ENCODE measurements at regions not wholly inside any gene's neighbourhood (a gene's known extent, or its start where the extent isn't known, plus 50 kb on each side); places are given as distances from the start of the nearest gene placed in this dataset.
"Not testable (repeated sequence)": the region's sequence is repeated elsewhere in the genome, so short reads cannot be mapped to it uniquely, and the experiment has no call there.

DNA sequence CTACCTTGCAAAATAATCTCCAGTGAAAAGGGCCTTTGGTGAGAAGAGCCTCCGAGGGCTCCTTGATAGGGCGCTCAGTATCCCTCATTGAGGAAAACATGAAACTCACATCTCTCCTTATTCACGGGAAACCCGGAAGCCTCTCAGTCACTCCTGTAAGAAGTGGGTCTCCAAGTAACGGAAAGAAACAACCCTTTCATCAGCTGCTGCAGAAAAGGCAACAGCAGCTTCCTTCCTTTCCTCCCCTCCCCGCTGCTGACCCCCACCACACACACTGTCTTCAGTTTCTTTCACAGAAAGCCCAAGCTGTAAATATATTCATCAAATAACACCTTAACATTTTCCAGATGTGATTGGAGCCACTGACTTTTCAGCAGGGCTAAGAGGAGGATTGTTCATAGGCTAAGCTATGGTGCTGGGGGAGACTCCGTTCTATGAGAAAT is 81.4 kb downstream of the C9orf152 start:
- ATAC-seq (no peak), DNase-seq (no peak)
- peaks cover 21% of the 10 kb centered on the region for H3K4me1 Mint-ChIP-seq
- H3K36me3 Mint-ChIP-seq (ENCODE audit: low read depth) = no peaks in the 10 kb centered on the region
- intact Hi-C loops (cut with DNase I, micrococcal nuclease) = no loop called here
- peak overlapping the region; percentile 40 for H3K27ac Mint-ChIP-seq
- ChIA-PET POLR2A (interaction anchor here (0.6 kb wide), 1 partner anchor 121 kb away, joined by 4 read pairs; no protein-coding TSS in a partner anchor), CTCF (interaction anchor here (0.7 to 1.6 kb wide), 3 partner anchors 23 to 466 kb away, joined by 3 to 5 read pairs (median 3); no protein-coding TSS in a partner anchor)
- H3K27me3 Mint-ChIP-seq = no peaks in the 10 kb centered on the region
- no peak overlapping the region for H3K4me3 Mint-ChIP-seq
- no peaks in the 10 kb centered on the region for H3K9me3 Mint-ChIP-seq (ENCODE audit: low read depth)

GRCh38 chr9:110126986-110127864 is 80.7 kb downstream of the C9orf152 start:
- Mint-ChIP-seq H3K4me3 (no peak overlapping the region), H3K27ac (no peak overlapping the region), H3K27me3 (no peaks in the 10 kb centered on the region), H3K4me1 (peaks cover 21% of the 10 kb centered on the region), H3K36me3 (ENCODE audit: low read depth) (no peaks in the 10 kb centered on the region), H3K9me3 (ENCODE audit: low read depth) (no peaks in the 10 kb centered on the region)
- ATAC-seq (no peak), DNase-seq (no peak)
- CTCF ChIA-PET = interaction anchor here (0.6 to 0.9 kb wide), 3 partner anchors 23 to 279 kb away, joined by 3 read pairs; no protein-coding TSS in a partner anchor
- intact Hi-C loops (cut with DNase I, micrococcal nuclease) = no loop called here
- POLR2A ChIA-PET = interaction anchor here (0.6 kb wide), 1 partner anchor 120 kb away, joined by 4 read pairs; no protein-coding TSS in a partner anchor

DNA sequence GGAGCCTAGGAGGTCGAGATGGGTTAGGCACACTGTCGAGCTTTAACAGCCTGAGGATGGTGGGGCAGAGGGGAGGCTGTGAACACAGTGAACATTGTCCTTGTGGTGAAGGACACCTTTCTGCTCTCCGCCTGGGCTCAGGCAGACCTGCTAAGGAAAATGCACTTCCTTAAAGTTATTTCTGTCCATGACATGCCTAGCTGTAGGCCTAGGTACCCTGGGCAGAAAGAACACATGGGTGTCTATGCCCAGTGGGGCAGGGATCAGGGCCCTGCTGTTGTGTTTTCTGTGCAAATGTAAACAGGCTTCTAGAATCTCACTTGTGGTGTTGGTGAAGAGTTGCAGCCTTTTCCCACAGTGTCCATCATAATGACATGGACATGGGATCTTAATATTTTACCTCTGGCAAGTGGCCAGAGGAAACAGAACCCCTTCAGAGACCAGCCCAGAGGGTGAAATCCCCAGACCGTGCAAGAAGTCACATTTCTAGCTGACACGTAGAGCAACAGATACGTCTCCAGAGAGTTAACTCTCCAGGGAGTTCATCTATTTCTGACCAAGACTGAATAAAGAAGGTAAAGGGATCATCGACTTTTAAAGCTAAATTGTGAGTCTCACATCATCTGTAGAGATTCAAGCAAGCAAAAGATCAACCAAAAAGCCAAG is 79.2 kb downstream of the C9orf152 start:
- Mint-ChIP-seq H3K4me3 (no peak overlapping the region), H3K27me3 (no peaks in the 10 kb centered on the region), H3K36me3 (ENCODE audit: low read depth) (no peaks in the 10 kb centered on the region), H3K4me1 (peaks cover 26% of the 10 kb centered on the region), H3K27ac (no peak overlapping the region), H3K9me3 (ENCODE audit: low read depth) (no peaks in the 10 kb centered on the region)
- ChIA-PET POLR2A (no interaction called here), CTCF (no interaction called here)
- intact Hi-C loops (cut with DNase I, micrococcal nuclease) = no loop called here
- ATAC-seq (no peak), DNase-seq (no peak)

GRCh38 chr9:110129425-110129824 is 78.5 kb downstream of the C9orf152 start:
- Mint-ChIP-seq H3K4me1 (peaks cover 24% of the 10 kb centered on the region), H3K27ac (no peak overlapping the region), H3K27me3 (no peaks in the 10 kb centered on the region), H3K9me3 (ENCODE audit: low read depth) (no peaks in the 10 kb centered on the region), H3K4me3 (no peak overlapping the region), H3K36me3 (ENCODE audit: low read depth) (no peaks in the 10 kb centered on the region)
- intact Hi-C loops (cut with DNase I, micrococcal nuclease) = no loop called here
- ChIA-PET CTCF (no interaction called here), POLR2A (no interaction called here)
- DNase-seq (no peak), ATAC-seq (no peak)

DNA sequence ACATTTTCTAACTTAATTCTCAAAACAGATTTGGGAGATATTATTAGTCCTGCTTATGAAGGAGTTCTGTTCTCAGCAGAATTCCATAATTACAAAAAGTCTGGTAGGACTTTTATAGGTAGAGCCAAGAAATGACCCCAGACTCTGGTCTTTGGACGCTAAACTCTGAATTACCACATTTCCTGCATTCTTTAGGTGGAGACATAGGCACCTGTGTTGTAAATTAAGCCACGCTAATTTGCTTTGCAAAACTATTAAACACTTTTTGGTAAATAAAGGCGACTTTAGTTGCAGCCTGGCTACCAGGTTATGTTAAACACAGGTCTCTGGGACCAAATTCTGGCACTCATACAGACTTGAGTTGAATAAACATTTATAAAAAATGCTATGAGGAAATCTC is 77.7 kb downstream of the C9orf152 start:
- Mint-ChIP-seq H3K27ac (no peak overlapping the region), H3K27me3 (no peaks in the 10 kb centered on the region), H3K4me3 (no peak overlapping the region), H3K4me1 (peaks cover 23% of the 10 kb centered on the region), H3K9me3 (ENCODE audit: low read depth) (no peaks in the 10 kb centered on the region), H3K36me3 (ENCODE audit: low read depth) (no peaks in the 10 kb centered on the region)
- ATAC-seq (no peak), DNase-seq (no peak)
- CTCF ChIA-PET = no interaction called here
- POLR2A ChIA-PET = no interaction called here
- intact Hi-C loops (cut with DNase I, micrococcal nuclease) = no loop called here

DNA sequence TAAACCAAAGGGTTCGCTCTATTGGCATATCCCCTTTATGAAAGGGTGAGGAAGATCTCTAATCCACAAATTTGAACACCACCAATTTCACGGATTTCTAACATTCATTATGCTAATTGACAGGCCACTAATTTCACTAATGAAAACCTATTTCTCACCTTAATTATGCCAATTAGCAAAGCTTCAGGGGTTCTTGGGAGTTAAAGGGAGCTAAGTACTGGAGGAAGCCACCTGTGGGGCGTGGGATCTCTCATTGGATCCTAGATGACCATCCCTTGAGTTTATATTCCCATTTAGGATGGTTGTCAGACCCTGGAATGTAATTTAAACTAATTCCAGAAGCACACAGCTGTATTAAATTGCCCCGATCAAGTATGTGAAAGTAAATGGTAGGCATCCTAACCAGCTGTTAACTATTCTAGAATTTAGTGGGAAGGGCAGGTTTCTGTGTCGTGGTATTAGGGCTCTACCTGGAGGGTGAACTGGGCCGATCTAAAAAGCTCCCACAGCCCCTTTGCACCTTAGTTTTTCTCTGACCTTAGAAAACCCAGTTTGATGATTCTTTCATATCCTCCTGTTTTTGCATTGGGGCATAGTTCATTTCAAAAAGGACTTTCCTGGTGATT is 77.1 kb downstream of the C9orf152 start:
- DNase-seq (no peak), ATAC-seq (no peak)
- Mint-ChIP-seq H3K27ac (no peak overlapping the region), H3K4me3 (no peak overlapping the region), H3K36me3 (ENCODE audit: low read depth) (no peaks in the 10 kb centered on the region), H3K9me3 (ENCODE audit: low read depth) (no peaks in the 10 kb centered on the region), H3K4me1 (peaks cover 16% of the 10 kb centered on the region), H3K27me3 (no peaks in the 10 kb centered on the region)
- POLR2A ChIA-PET = no interaction called here
- CTCF ChIA-PET = interaction anchor here (1.2 kb wide), 1 partner anchor 12 kb away, joined by 3 read pairs; no protein-coding TSS in a partner anchor
- intact Hi-C loops (cut with DNase I, micrococcal nuclease) = no loop called here

DNA sequence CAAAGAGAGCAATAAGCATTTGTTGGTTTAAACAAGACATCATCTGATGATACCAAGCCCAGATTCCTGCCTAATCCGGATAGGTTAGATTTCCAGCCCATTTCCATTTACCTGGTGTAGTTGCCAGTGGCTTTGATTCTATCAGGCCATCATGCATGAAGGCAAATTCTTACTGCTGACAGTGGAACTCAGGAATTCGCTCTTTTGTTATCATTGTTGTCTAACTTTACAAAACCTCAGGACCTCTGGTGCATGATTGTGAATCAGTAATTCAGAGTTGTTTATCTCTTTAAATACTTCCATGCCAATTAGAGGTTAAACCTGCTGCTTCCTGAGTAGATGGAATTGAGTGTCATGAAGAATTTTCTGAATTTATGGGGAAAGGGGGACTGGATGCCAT is 76.5 kb downstream of the C9orf152 start:
- H3K36me3 Mint-ChIP-seq (ENCODE audit: low read depth) = peaks cover under 1% of the 10 kb centered on the region
- H3K9me3 Mint-ChIP-seq (ENCODE audit: low read depth) = no peaks in the 10 kb centered on the region
- ChIA-PET POLR2A (no interaction called here), CTCF (interaction anchor here (1.2 kb wide), 1 partner anchor 11 kb away, joined by 3 read pairs; no protein-coding TSS in a partner anchor)
- intact Hi-C loops (cut with DNase I, micrococcal nuclease) = no loop called here
- ATAC-seq (no peak), DNase-seq (no peak)
- H3K4me3 Mint-ChIP-seq = no peak overlapping the region
- H3K27me3 Mint-ChIP-seq = no peaks in the 10 kb centered on the region
- peaks cover 11% of the 10 kb centered on the region for H3K4me1 Mint-ChIP-seq
- H3K27ac Mint-ChIP-seq = no peak overlapping the region

GRCh38 chr9:110132531-110132930 is 75.4 kb downstream of the C9orf152 start:
- H3K4me1 Mint-ChIP-seq; DNase-seq; H3K9me3 Mint-ChIP-seq (ENCODE audit: low read depth); ATAC-seq; POLR2A ChIA-PET; H3K4me3 Mint-ChIP-seq; H3K27ac Mint-ChIP-seq; H3K27me3 Mint-ChIP-seq; H3K36me3 Mint-ChIP-seq (ENCODE audit: low read depth); intact Hi-C loops (cut with DNase I, micrococcal nuclease): not testable (repeated sequence)
- CTCF ChIA-PET = interaction anchor here (1.2 to 1.3 kb wide), 2 partner anchors 10 to 11 kb away, joined by 3 to 4 read pairs; no protein-coding TSS in a partner anchor

DNA sequence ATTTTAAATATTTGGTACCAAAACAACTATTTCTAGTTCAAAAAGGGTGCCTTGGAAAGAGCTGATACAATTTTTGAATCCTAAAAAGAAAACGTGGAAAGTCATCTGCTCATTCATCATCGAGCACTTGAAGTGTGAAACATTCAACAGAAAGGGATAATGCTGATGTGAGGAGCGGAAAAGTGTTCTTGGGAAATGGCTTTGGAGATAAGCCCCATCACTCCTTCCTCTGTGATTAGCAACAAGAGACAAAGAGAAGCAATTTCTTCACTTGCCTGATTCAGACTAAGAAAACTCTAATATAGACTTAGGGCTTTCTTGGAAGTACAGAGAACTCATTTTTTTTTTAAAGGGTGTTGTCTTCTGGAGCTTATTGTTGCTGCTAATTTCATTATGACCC is 74.9 kb downstream of the C9orf152 start:
- ChIA-PET CTCF (interaction anchor here (0.5 to 1.3 kb wide), 3 partner anchors 11 to 230 kb away, joined by 3 to 4 read pairs (median 4); no protein-coding TSS in a partner anchor), POLR2A (no interaction called here)
- ATAC-seq = no peak
- peaks cover 8% of the 10 kb centered on the region for H3K36me3 Mint-ChIP-seq (ENCODE audit: low read depth)
- H3K27ac Mint-ChIP-seq = no peak overlapping the region
- intact Hi-C loops (cut with DNase I, micrococcal nuclease) = no loop called here
- no peaks in the 10 kb centered on the region for H3K27me3 Mint-ChIP-seq
- no peak for DNase-seq
- H3K4me3 Mint-ChIP-seq = no peak overlapping the region
- H3K9me3 Mint-ChIP-seq (ENCODE audit: low read depth) = no peaks in the 10 kb centered on the region
- peaks cover 4% of the 10 kb centered on the region for H3K4me1 Mint-ChIP-seq

- Mint-ChIP-seq H3K27ac (no peak overlapping the region), H3K36me3 (ENCODE audit: low read depth) (peaks cover 10% of the 10 kb centered on the region), H3K27me3 (no peaks in the 10 kb centered on the region), H3K9me3 (ENCODE audit: low read depth) (no peaks in the 10 kb centered on the region), H3K4me1 (peaks cover 4% of the 10 kb centered on the region), H3K4me3 (no peak overlapping the region)
- DNase-seq = no peak
- POLR2A ChIA-PET = no interaction called here
- intact Hi-C loops (cut with DNase I, micrococcal nuclease) = no loop called here
- CTCF ChIA-PET = interaction anchor here (0.5 to 1.3 kb wide), 3 partner anchors 10 to 271 kb away, joined by 3 to 4 read pairs (median 3); no protein-coding TSS in a partner anchor
- no peak for ATAC-seq
Measured at GRCh38 chr9:110133608-110134210, 74.2 kb downstream of the C9orf152 start.

- Mint-ChIP-seq H3K4me1 (peaks cover 4% of the 10 kb centered on the region), H3K9me3 (ENCODE audit: low read depth) (no peaks in the 10 kb centered on the region), H3K36me3 (ENCODE audit: low read depth) (peaks cover 15% of the 10 kb centered on the region), H3K27ac (no peak overlapping the region), H3K27me3 (no peaks in the 10 kb centered on the region), H3K4me3 (no peak overlapping the region)
- ATAC-seq = no peak
- ChIA-PET CTCF (no interaction called here), POLR2A (no interaction called here)
- intact Hi-C loops (cut with DNase I, micrococcal nuclease) = no loop called here
- DNase-seq = no peak
Measured at GRCh38 chr9:110135846-110136245, 72.1 kb downstream of the C9orf152 start.

All from activated CD4-positive, alpha-beta T cell treated with anti-CD3 and anti-CD28 coated beads for 36 hours (primary cell).